Suprapubic skin (tissue), 4 donors: ENCODE measurements at regions not wholly inside any gene's neighbourhood (a gene's known extent, or its start where the extent isn't known, plus 50 kb on each side); places are given as distances from the start of the nearest gene placed in this dataset.
A peak's percentile ranks its signal among the peaks of the same experiment; 100 is the strongest.

ENCODE experiments used
- DNase-seq, 2 donors: peaks; one replicate each; pipeline ENCODE4 v3.0.0-alpha.2; 2019; ENCODE audit warnings: low spot score in 2 of 2
- H3K27ac ChIP-seq: fragments of 200-600 bp; sonication (generic); one replicate; pipeline ENCODE4 v1.5.1; 2019
- H3K27me3 ChIP-seq: fragments of 200-600 bp; sonication (generic); one replicate; pipeline ENCODE4 v1.5.1; 2019
- H3K36me3 ChIP-seq: fragments of 200-600 bp; sonication (generic); one replicate; pipeline ENCODE4 v1.5.1; 2019
- H3K4me1 ChIP-seq: fragments of 200-600 bp; sonication (generic); one replicate; pipeline ENCODE4 v1.5.1; 2019
- H3K4me3 ChIP-seq: fragments of 200-600 bp; sonication (generic); one replicate; pipeline ENCODE4 v1.5.1; 2019; ENCODE audit warnings: mild to moderate bottlenecking
- H3K9me3 ChIP-seq: fragments of 200-600 bp; sonication (generic); one replicate; pipeline ENCODE4 v1.5.1; 2019
- CTCF ChIP-seq, 2 donors: fragments of 200-600 bp in 1 of 2; fragments of 450-650 bp in 1 of 2; sonication (generic) in 1 of 2; IDR thresholded peaks; one replicate each; pipeline ENCODE4 v1.5.1; 2016 to 2019; ENCODE audit warnings: antibody characterized with exemption in 2 of 2, mild to moderate bottlenecking in 1 of 2, moderate library complexity in 1 of 2
- EP300 ChIP-seq: sonication (generic); formaldehyde crosslinking; IDR thresholded peaks from one replicate; pipeline ENCODE4 v1.6.1; 2017; ENCODE audit warnings: antibody characterized with exemption
- POLR2A ChIP-seq, 2 donors: fragments of 450-650 bp; IDR thresholded peaks; one replicate each; pipeline ENCODE4 v1.6.1; 2017; ENCODE audit warnings: antibody characterized with exemption in 2 of 2, mild to moderate bottlenecking in 2 of 2, moderate library complexity in 2 of 2
- POLR2AphosphoS5 ChIP-seq, 3 donors: sonication (generic); formaldehyde crosslinking; IDR thresholded peaks; one replicate each; pipeline ENCODE4 v1.6.1; 2017; ENCODE audit warnings: antibody characterized with exemption in 3 of 3
- WGBS: methylation state at CpG from one replicate; pipeline ENCODE4 v1.1.5; 2018; 5-methylcytosine and 5-hydroxymethylcytosine counted together

GRCh38 chr10:121167534-121168243 lies 316.5 kb downstream of the WDR11 start:
- WGBS = 83% methylated on average over 10 of the region's 10 CpGs
- Histone ChIP-seq H3K27ac (no peak overlapping the region), H3K9me3 (peaks cover 6% of the 10 kb centered on the region), H3K4me1 (peaks cover 33% of the 10 kb centered on the region), H3K4me3 (no peak overlapping the region), H3K27me3 (no peaks in the 10 kb centered on the region), H3K36me3 (no peaks in the 10 kb centered on the region)
- TF ChIP-seq POLR2AphosphoS5 (IDR thresholded peaks at IDR 0.05) (no peak), EP300 (no peak), POLR2A (IDR thresholded peaks at IDR 0.05) (no peak), CTCF (IDR thresholded peaks at IDR 0.05) (no peak)
- DNase-seq = no peak

GRCh38 chr10:121168545-121169216 lies 317.5 kb downstream of the WDR11 start:
- TF ChIP-seq EP300 (no peak), POLR2AphosphoS5 (IDR thresholded peaks at IDR 0.05) (no peak), CTCF (IDR thresholded peaks at IDR 0.05) (no peak), POLR2A (IDR thresholded peaks at IDR 0.05) (no peak)
- peaks cover 36% of the 10 kb centered on the region for H3K4me1 ChIP-seq
- H3K4me3 ChIP-seq = no peak overlapping the region
- H3K9me3 ChIP-seq = peaks cover 6% of the 10 kb centered on the region
- no peaks in the 10 kb centered on the region for H3K27me3 ChIP-seq
- DNase-seq = no peak
- H3K36me3 ChIP-seq = no peaks in the 10 kb centered on the region
- WGBS = 53% methylated on average over 5 of the region's 5 CpGs
- H3K27ac ChIP-seq = no peak overlapping the region

GRCh38 chr10:121169406-121169805 lies 318.2 kb downstream of the WDR11 start:
- no peak overlapping the region for H3K27ac ChIP-seq
- no peaks in the 10 kb centered on the region for H3K27me3 ChIP-seq
- TF ChIP-seq CTCF (IDR thresholded peaks at IDR 0.05) = no peak
- no peak for TF ChIP-seq POLR2AphosphoS5 (IDR thresholded peaks at IDR 0.05)
- no peak for TF ChIP-seq EP300
- TF ChIP-seq POLR2A (IDR thresholded peaks at IDR 0.05) = no peak
- H3K36me3 ChIP-seq = no peaks in the 10 kb centered on the region
- WGBS = 30% methylated on average over 3 of the region's 3 CpGs
- no peak for DNase-seq
- H3K4me1 ChIP-seq = peaks cover 36% of the 10 kb centered on the region
- H3K4me3 ChIP-seq = no peak overlapping the region
- H3K9me3 ChIP-seq = no peaks in the 10 kb centered on the region

- Histone ChIP-seq H3K27ac (no peak overlapping the region), H3K9me3 (no peaks in the 10 kb centered on the region), H3K27me3 (no peaks in the 10 kb centered on the region), H3K36me3 (no peaks in the 10 kb centered on the region), H3K4me3 (no peak overlapping the region), H3K4me1 (peaks cover 36% of the 10 kb centered on the region)
- no peak for DNase-seq
- TF ChIP-seq POLR2A (IDR thresholded peaks at IDR 0.05) = no peak
- TF ChIP-seq CTCF (IDR thresholded peaks at IDR 0.05) = no peak
- TF ChIP-seq POLR2AphosphoS5 (IDR thresholded peaks at IDR 0.05) = no peak
- WGBS = 28% methylated on average over 10 of the region's 10 CpGs
Measured at GRCh38 chr10:121171825-121172787, 320.9 kb downstream of the WDR11 start.

- Histone ChIP-seq H3K36me3 (no peaks in the 10 kb centered on the region), H3K4me1 (peaks cover 35% of the 10 kb centered on the region), H3K27ac (peak overlapping the region; percentile 34), H3K4me3 (no peak overlapping the region), H3K27me3 (no peaks in the 10 kb centered on the region), H3K9me3 (no peaks in the 10 kb centered on the region)
- DNase-seq = no peak
- no peak for TF ChIP-seq POLR2AphosphoS5 (IDR thresholded peaks at IDR 0.05)
- WGBS = 44% methylated on average over 1 of the region's 1 CpG
Measured at GRCh38 chr10:121179006-121179405, 327.8 kb downstream of the WDR11 start.
